B cell (primary cell): ENCODE measurements at regions not wholly inside any gene's neighbourhood (a gene's known extent, or its start where the extent isn't known, plus 50 kb on each side); places are given as distances from the start of the nearest gene placed in this dataset.

ENCODE experiments used
- EZH2 ChIP-seq: IDR thresholded peaks from 2 replicates; pipeline ENCODE4 v1.6.1; 2012; ENCODE audit warnings: borderline replicate concordance, low read depth, mild to moderate bottlenecking, moderate library complexity, low read length; ENCODE audit not compliant: insufficient read depth, poor library complexity, severe bottlenecking
- TF ChIP-seq, protein P1 (sequence below): fragments of 200-600 bp; IDR thresholded peaks from one replicate; pipeline ENCODE4 v1.8.0; 2022; ENCODE audit warnings: antibody characterized with exemption, mild to moderate bottlenecking

DNA sequence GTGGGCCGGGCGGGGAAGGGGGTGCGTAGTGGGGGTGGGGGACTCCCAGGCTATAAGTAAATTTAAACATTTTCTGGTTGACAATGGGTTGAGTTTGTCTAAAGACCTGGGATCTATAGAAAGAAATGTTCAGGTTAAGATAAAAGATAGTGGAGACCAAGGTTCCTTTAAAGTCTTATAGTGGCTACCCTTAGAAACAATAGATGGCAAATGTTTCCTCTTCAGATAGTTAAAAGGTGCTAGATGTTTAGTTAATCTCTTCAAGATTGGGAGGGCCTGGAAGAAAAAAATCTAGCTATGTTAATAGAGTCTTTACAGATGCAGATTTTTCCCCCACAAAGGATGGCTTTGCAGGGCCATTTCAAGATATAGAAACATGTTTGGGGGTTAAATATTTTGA lies 446.4 kb upstream of the FKBP1C start:
- TF ChIP-seq, protein P1, sequence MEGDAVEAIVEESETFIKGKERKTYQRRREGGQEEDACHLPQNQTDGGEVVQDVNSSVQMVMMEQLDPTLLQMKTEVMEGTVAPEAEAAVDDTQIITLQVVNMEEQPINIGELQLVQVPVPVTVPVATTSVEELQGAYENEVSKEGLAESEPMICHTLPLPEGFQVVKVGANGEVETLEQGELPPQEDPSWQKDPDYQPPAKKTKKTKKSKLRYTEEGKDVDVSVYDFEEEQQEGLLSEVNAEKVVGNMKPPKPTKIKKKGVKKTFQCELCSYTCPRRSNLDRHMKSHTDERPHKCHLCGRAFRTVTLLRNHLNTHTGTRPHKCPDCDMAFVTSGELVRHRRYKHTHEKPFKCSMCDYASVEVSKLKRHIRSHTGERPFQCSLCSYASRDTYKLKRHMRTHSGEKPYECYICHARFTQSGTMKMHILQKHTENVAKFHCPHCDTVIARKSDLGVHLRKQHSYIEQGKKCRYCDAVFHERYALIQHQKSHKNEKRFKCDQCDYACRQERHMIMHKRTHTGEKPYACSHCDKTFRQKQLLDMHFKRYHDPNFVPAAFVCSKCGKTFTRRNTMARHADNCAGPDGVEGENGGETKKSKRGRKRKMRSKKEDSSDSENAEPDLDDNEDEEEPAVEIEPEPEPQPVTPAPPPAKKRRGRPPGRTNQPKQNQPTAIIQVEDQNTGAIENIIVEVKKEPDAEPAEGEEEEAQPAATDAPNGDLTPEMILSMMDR: no peak
- no peak for TF ChIP-seq EZH2
